ENCODE measurements at regions not wholly inside any gene's neighbourhood (a gene's known extent, or its start where the extent isn't known, plus 50 kb on each side); places are given as distances from the start of the nearest gene placed in this dataset.
"Not testable (repeated sequence)": the region's sequence is repeated elsewhere in the genome, so short reads cannot be mapped to it uniquely, and the experiment has no call there.

- Histone ChIP-seq H3K9me2 (replicated peaks; ENCODE audit: insufficient read depth) (no peaks in the 10 kb centered on the region), H3K79me2 (no peaks in the 10 kb centered on the region), H3K4me2 (no peak overlapping the region), H3K4me3 (no peak overlapping the region), H3K9me3 (ENCODE audit: low read depth) (no peaks in the 10 kb centered on the region), H3K27ac (no peak overlapping the region), H3K27me3 (no peaks in the 10 kb centered on the region), H2AFZ (no peak overlapping the region), H3K36me3 (replicated peaks; ENCODE audit: insufficient read depth, low read depth) (no peaks in the 10 kb centered on the region), H4K20me1 (ENCODE audit: insufficient read depth, poor library complexity, severe bottlenecking) (no peaks in the 10 kb centered on the region), H3K4me1 (ENCODE audit: insufficient read depth) (no peaks in the 10 kb centered on the region)
- 50% methylated on average over 2 of the region's 2 CpGs for WGBS (ENCODE audit: low lambda C conversion rate, missing lambda C conversion rate)
- DNase-seq (ENCODE audit: low spot score), result no peak
- TF ChIP-seq EZH2 (IDR thresholded peaks at IDR 0.05; ENCODE audit: borderline replicate concordance) (no peak), CTCF (IDR thresholded peaks at IDR 0.05; ENCODE audit: poor library complexity) (no peak), EZH2phosphoT487 (IDR thresholded peaks at IDR 0.05; ENCODE audit: low read depth, severe bottlenecking, unreplicated experiment) (no peak)
Measured at GRCh38 chrX:110536816-110537215, 178.2 kb downstream of the RTL9 start.

DNA sequence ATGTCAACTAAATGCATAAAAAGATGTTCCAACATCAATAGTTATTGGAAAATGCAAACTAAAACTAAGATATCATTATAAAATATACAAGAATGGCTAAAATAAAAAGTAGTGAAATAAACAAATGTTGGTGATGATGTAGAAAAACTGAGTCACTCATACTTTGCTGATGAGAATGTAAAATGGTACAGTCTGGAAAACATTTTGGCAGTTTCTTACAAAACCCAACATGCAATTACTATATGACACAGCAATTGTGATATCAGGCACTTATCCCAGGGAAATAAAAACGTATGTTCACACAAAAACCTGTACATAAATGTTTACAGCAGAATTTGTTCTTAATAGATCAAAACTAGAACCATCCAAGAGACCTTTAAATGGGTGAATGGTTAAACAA, 182.6 kb downstream of the RTL9 start:
- DNase-seq (ENCODE audit: low spot score), result no peak
- no peaks in the 10 kb centered on the region for H3K36me3 ChIP-seq (replicated peaks; ENCODE audit: insufficient read depth, low read depth)
- H3K9me3 ChIP-seq (ENCODE audit: low read depth), result no peaks in the 10 kb centered on the region
- no peak overlapping the region for H2AFZ ChIP-seq
- H3K9me2 ChIP-seq (replicated peaks; ENCODE audit: insufficient read depth), result no peaks in the 10 kb centered on the region
- no peaks in the 10 kb centered on the region for H3K79me2 ChIP-seq
- H3K27ac ChIP-seq, result no peak overlapping the region
- WGBS (ENCODE audit: low lambda C conversion rate, missing lambda C conversion rate), result 50% methylated on average over 1 of the region's 1 CpG
- H3K27me3 ChIP-seq, result no peaks in the 10 kb centered on the region
- no peak overlapping the region for H3K4me2 ChIP-seq
- no peaks in the 10 kb centered on the region for H4K20me1 ChIP-seq (ENCODE audit: insufficient read depth, poor library complexity, severe bottlenecking)
- no peaks in the 10 kb centered on the region for H3K4me1 ChIP-seq (ENCODE audit: insufficient read depth)
- TF ChIP-seq CTCF (IDR thresholded peaks at IDR 0.05; ENCODE audit: poor library complexity) (no peak), EZH2 (IDR thresholded peaks at IDR 0.05; ENCODE audit: borderline replicate concordance) (no peak), EZH2phosphoT487 (IDR thresholded peaks at IDR 0.05; ENCODE audit: low read depth, severe bottlenecking, unreplicated experiment) (no peak)
- H3K4me3 ChIP-seq, result no peak overlapping the region

DNA sequence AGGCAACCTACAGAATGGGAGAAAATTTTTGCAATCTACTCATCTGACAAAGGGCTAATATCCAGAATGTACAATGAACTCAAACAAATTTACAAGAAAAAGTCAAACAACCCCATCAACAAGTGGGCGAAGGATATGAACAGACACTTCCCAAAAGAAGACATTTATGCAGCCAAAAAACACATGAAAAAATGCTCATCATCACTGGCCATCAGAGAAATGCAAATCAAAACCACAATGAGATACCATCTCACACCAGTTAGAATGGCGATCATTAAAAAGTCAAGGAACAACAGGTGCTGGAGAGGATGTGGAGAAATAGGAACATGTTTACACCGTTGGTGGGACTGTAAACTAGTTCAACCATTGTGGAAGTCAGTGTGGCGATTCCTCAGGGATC, 192.2 kb downstream of the RTL9 start:
- not testable (repeated sequence) for H2AFZ ChIP-seq

GRCh38 chrX:110557864-110558263, 199.2 kb downstream of the RTL9 start:
- Histone ChIP-seq H3K9me3 (ENCODE audit: low read depth) (no peaks in the 10 kb centered on the region), H3K4me1 (ENCODE audit: insufficient read depth) (no peaks in the 10 kb centered on the region), H3K79me2 (no peaks in the 10 kb centered on the region), H3K27ac (no peak overlapping the region), H3K4me2 (no peak overlapping the region), H3K4me3 (no peak overlapping the region), H3K9me2 (replicated peaks; ENCODE audit: insufficient read depth) (no peaks in the 10 kb centered on the region), H2AFZ (no peak overlapping the region), H4K20me1 (ENCODE audit: insufficient read depth, poor library complexity, severe bottlenecking) (no peaks in the 10 kb centered on the region), H3K36me3 (replicated peaks; ENCODE audit: insufficient read depth, low read depth) (no peaks in the 10 kb centered on the region), H3K27me3 (no peaks in the 10 kb centered on the region)
- 87% methylated on average over 11 of the region's 12 CpGs for WGBS (ENCODE audit: low lambda C conversion rate, missing lambda C conversion rate)
- no peak for TF ChIP-seq CTCF (IDR thresholded peaks at IDR 0.05; ENCODE audit: poor library complexity)
- TF ChIP-seq EZH2phosphoT487 (IDR thresholded peaks at IDR 0.05; ENCODE audit: low read depth, severe bottlenecking, unreplicated experiment), result no peak
- no peak for DNase-seq (ENCODE audit: low spot score)

More for the DNA sequence above, 192.2 kb downstream of the RTL9 start:
- H3K27ac ChIP-seq; H3K36me3 ChIP-seq (replicated peaks; ENCODE audit: insufficient read depth, low read depth); H3K4me1 ChIP-seq (ENCODE audit: insufficient read depth); H3K9me2 ChIP-seq (replicated peaks; ENCODE audit: insufficient read depth); DNase-seq (ENCODE audit: low spot score); H3K4me3 ChIP-seq; H3K9me3 ChIP-seq (ENCODE audit: low read depth); H3K4me2 ChIP-seq; H3K27me3 ChIP-seq; H3K79me2 ChIP-seq; H4K20me1 ChIP-seq (ENCODE audit: insufficient read depth, poor library complexity, severe bottlenecking): not testable (repeated sequence)
- 78% methylated on average over 4 of the region's 4 CpGs for WGBS (ENCODE audit: low lambda C conversion rate, missing lambda C conversion rate)
